ENCODE measurements at regions not wholly inside any gene's neighbourhood (a gene's known extent, or its start where the extent isn't known, plus 50 kb on each side); places are given as distances from the start of the nearest gene placed in this dataset.
"Not testable (repeated sequence)": the region's sequence is repeated elsewhere in the genome, so short reads cannot be mapped to it uniquely, and the experiment has no call there.

DNA sequence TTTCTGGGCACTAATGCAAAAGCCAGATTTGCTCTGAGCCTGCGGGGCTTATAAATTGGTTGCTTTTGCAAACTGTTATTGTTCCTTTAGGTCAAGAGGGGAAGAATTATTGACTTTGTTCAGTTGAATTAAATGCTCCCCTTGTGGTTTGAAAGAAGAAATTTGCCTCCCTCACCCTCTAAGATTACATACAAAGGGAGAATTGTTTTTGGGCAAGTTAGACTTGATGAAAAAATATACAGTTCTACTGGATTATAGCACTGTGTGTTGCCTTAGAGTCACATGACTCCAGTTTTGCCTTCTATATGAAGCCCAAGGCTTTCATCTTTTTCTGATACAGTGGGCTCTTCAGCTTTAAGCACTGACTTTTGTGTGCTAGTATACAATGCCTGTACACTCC is 1265.8 kb upstream of the LRRTM3 start:
- no peaks in the 10 kb centered on the region for H3K36me3 ChIP-seq (ENCODE audit: control insufficient read depth in 2 of 2, insufficient read depth in 1 of 2, low read length in 2 of 2)
- POLR2A ChIA-PET: no interaction called here
- TF ChIP-seq, protein P1, sequence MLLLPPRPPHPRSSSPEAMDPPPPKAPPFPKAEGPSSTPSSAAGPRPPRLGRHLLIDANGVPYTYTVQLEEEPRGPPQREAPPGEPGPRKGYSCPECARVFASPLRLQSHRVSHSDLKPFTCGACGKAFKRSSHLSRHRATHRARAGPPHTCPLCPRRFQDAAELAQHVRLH (tag by site-specific recombination; IDR thresholded peaks at IDR 0.05): no peak
- TF ChIP-seq ZNF571 (tag by site-specific recombination; IDR thresholded peaks at IDR 0.05): no peak
- TF ChIP-seq ZNF350 (tag by site-specific recombination; IDR thresholded peaks at IDR 0.05): no peak
- TF ChIP-seq RBAK (tag by site-specific recombination; IDR thresholded peaks at IDR 0.05): no peak
- no peak for TF ChIP-seq ZNF423 (tag by site-specific recombination; IDR thresholded peaks at IDR 0.05)
- TF ChIP-seq ZNF654 (tag by site-specific recombination; IDR thresholded peaks at IDR 0.05; ENCODE audit: low read depth): no peak
- no peak for TF ChIP-seq SETDB1 (IDR thresholded peaks at IDR 0.05; ENCODE audit: insufficient read length, low read length)
- TF ChIP-seq ZNF394 (tag by site-specific recombination; IDR thresholded peaks at IDR 0.05; ENCODE audit: borderline replicate concordance): no peak
- TF ChIP-seq, protein P2, sequence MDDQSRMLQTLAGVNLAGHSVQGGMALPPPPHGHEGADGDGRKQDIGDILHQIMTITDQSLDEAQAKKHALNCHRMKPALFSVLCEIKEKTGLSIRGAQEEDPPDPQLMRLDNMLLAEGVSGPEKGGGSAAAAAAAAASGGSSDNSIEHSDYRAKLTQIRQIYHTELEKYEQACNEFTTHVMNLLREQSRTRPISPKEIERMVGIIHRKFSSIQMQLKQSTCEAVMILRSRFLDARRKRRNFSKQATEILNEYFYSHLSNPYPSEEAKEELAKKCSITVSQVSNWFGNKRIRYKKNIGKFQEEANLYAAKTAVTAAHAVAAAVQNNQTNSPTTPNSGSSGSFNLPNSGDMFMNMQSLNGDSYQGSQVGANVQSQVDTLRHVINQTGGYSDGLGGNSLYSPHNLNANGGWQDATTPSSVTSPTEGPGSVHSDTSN (CRISPR knock-in tag; IDR thresholded peaks at IDR 0.05): no peak
- TF ChIP-seq ZNF623 (tag by site-specific recombination; IDR thresholded peaks at IDR 0.05): no peak
- no peak for TF ChIP-seq ZNF544 (tag by site-specific recombination; IDR thresholded peaks at IDR 0.05)
- no peak for TF ChIP-seq ZNF549 (tag by site-specific recombination; IDR thresholded peaks at IDR 0.05)
- TF ChIP-seq MEIS1 (CRISPR knock-in tag; IDR thresholded peaks at IDR 0.05; ENCODE audit: borderline replicate concordance): no peak
- TF ChIP-seq, protein P3, sequence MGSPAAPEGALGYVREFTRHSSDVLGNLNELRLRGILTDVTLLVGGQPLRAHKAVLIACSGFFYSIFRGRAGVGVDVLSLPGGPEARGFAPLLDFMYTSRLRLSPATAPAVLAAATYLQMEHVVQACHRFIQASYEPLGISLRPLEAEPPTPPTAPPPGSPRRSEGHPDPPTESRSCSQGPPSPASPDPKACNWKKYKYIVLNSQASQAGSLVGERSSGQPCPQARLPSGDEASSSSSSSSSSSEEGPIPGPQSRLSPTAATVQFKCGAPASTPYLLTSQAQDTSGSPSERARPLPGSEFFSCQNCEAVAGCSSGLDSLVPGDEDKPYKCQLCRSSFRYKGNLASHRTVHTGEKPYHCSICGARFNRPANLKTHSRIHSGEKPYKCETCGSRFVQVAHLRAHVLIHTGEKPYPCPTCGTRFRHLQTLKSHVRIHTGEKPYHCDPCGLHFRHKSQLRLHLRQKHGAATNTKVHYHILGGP (tag by site-specific recombination; IDR thresholded peaks at IDR 0.05): no peak
- TF ChIP-seq, protein P4, sequence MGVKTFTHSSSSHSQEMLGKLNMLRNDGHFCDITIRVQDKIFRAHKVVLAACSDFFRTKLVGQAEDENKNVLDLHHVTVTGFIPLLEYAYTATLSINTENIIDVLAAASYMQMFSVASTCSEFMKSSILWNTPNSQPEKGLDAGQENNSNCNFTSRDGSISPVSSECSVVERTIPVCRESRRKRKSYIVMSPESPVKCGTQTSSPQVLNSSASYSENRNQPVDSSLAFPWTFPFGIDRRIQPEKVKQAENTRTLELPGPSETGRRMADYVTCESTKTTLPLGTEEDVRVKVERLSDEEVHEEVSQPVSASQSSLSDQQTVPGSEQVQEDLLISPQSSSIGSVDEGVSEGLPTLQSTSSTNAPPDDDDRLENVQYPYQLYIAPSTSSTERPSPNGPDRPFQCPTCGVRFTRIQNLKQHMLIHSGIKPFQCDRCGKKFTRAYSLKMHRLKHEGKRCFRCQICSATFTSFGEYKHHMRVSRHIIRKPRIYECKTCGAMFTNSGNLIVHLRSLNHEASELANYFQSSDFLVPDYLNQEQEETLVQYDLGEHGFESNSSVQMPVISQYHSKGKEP (tag by site-specific recombination; IDR thresholded peaks at IDR 0.05): no peak
- H3K27ac ChIP-seq (ENCODE audit: extremely low read depth, low read depth, low read length): no peak overlapping the region
- no peaks in the 10 kb centered on the region for H3K4me1 ChIP-seq (ENCODE audit: control insufficient read depth, insufficient read depth, low read length)
- no peak overlapping the region for H3K4me3 ChIP-seq (ENCODE audit: low read depth, low read length)
- CTCF ChIA-PET: no interaction called here
- no peaks in the 10 kb centered on the region for H3K9me3 ChIP-seq (ENCODE audit: control insufficient read depth, insufficient read depth, low read depth, low read length)

DNA sequence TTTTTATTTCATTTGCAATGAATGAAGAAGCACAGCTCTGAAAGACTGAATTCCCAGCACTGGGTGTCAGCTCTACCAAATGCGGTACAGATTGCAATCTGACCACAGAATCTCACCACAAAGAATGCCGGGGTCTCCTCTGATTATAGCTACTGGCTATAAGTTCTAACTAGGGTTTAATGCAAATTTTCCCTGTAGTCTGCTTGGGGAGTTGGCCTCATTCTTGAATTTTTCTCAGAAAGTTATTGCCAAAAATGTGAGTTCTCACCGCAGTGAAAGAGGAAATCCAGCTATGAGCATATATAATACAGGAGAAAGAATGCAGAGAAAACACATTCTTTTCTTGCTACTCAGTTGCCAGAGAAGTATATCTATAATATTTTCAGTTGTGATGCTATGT is 1255.7 kb upstream of the LRRTM3 start:
- H3K27ac ChIP-seq (ENCODE audit: extremely low read depth, low read depth, low read length): no peak overlapping the region
- CTCF ChIA-PET: no interaction called here
- no peaks in the 10 kb centered on the region for H3K36me3 ChIP-seq (ENCODE audit: control insufficient read depth in 2 of 2, insufficient read depth in 1 of 2, low read length in 2 of 2)
- H3K4me1 ChIP-seq (ENCODE audit: control insufficient read depth, insufficient read depth, low read length): no peaks in the 10 kb centered on the region
- TF ChIP-seq ZNF776 (tag by site-specific recombination; IDR thresholded peaks at IDR 0.05; ENCODE audit: borderline replicate concordance): no peak
- TF ChIP-seq, protein P5, sequence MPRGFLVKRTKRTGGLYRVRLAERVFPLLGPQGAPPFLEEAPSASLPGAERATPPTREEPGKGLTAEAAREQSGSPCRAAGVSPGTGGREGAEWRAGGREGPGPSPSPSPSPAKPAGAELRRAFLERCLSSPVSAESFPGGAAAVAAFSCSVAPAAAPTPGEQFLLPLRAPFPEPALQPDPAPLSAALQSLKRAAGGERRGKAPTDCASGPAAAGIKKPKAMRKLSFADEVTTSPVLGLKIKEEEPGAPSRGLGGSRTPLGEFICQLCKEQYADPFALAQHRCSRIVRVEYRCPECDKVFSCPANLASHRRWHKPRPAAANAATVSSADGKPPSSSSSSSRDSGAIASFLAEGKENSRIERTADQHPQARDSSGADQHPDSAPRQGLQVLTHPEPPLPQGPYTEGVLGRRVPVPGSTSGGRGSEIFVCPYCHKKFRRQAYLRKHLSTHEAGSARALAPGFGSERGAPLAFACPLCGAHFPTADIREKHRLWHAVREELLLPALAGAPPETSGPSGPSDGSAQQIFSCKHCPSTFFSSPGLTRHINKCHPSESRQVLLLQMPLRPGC (tag by site-specific recombination; IDR thresholded peaks at IDR 0.05): no peak
- no peak for TF ChIP-seq ZNF514 (tag by site-specific recombination; IDR thresholded peaks at IDR 0.05)
- TF ChIP-seq BCL11A (tag by site-specific recombination; IDR thresholded peaks at IDR 0.05; ENCODE audit: low read depth): no peak
- TF ChIP-seq ZNF132 (tag by site-specific recombination; IDR thresholded peaks at IDR 0.05; ENCODE audit: borderline replicate concordance): no peak
- TF ChIP-seq, protein P1 (tag by site-specific recombination; IDR thresholded peaks at IDR 0.05): no peak
- no peak for TF ChIP-seq KLF16 (tag by site-specific recombination; IDR thresholded peaks at IDR 0.05)
- TF ChIP-seq, protein P6, sequence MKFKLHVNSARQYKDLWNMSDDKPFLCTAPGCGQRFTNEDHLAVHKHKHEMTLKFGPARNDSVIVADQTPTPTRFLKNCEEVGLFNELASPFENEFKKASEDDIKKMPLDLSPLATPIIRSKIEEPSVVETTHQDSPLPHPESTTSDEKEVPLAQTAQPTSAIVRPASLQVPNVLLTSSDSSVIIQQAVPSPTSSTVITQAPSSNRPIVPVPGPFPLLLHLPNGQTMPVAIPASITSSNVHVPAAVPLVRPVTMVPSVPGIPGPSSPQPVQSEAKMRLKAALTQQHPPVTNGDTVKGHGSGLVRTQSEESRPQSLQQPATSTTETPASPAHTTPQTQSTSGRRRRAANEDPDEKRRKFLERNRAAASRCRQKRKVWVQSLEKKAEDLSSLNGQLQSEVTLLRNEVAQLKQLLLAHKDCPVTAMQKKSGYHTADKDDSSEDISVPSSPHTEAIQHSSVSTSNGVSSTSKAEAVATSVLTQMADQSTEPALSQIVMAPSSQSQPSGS (tag by site-specific recombination; IDR thresholded peaks at IDR 0.05; ENCODE audit: low read depth): no peak
- TF ChIP-seq PRDM1 (tag by site-specific recombination; IDR thresholded peaks at IDR 0.05): no peak
- TF ChIP-seq ZNF510 (tag by site-specific recombination; IDR thresholded peaks at IDR 0.05; ENCODE audit: insufficient replicate concordance): no peak
- H3K4me3 ChIP-seq (ENCODE audit: low read depth, low read length): no peak overlapping the region
- POLR2A ChIA-PET: no interaction called here
- no peaks in the 10 kb centered on the region for H3K9me3 ChIP-seq (ENCODE audit: control insufficient read depth, insufficient read depth, low read depth, low read length)

DNA sequence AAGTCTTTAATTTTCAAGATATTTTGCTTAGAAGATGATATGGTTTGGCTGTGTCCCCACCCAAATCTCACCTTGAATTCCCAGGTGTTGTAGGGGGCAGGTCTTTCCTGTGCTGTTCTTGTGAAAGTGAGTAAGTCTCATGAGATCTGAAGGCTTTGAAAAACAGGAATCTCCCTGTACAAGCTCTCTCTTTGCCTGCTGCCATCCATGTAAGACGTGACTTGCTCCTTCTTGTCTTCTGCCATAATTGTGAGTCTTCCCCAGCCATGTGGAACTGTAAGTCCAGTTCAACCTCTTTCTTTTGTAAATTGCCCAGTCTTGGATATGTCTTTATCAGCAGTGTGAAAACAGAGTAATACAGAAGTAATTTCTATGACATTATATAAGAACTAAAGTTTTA is 1255.2 kb upstream of the LRRTM3 start:
- H3K4me1 ChIP-seq (ENCODE audit: control insufficient read depth, insufficient read depth, low read length); H3K4me3 ChIP-seq (ENCODE audit: low read depth, low read length); POLR2A ChIA-PET; CTCF ChIA-PET; H3K27ac ChIP-seq (ENCODE audit: extremely low read depth, low read depth, low read length); H3K36me3 ChIP-seq (ENCODE audit: control insufficient read depth in 2 of 2, insufficient read depth in 1 of 2, low read length in 2 of 2); H3K9me3 ChIP-seq (ENCODE audit: control insufficient read depth, insufficient read depth, low read depth, low read length): not testable (repeated sequence)
